Stomach (tissue), 4 donors: ENCODE measurements at regions not wholly inside any gene's neighbourhood (a gene's known extent, or its start where the extent isn't known, plus 50 kb on each side); places are given as distances from the start of the nearest gene placed in this dataset.

Experiments used
- CTCF ChIP-seq, 7 experiments: fragments of 450-650 bp in 4 of 7; fragments of 200-600 bp in 3 of 7; sonication (generic) in 3 of 7; IDR thresholded peaks; one replicate each; pipeline ENCODE4 v1.5.1; 2016 to 2019; ENCODE audit warnings: antibody characterized with exemption in 7 of 7, control low read depth in 2 of 7, mild to moderate bottlenecking in 1 of 7
- EP300 ChIP-seq: sonication (generic); formaldehyde crosslinking; IDR thresholded peaks from one replicate; pipeline ENCODE4 v1.6.1; 2017; ENCODE audit warnings: antibody characterized with exemption
- POLR2A ChIP-seq, 4 donors: fragments of 450-650 bp; IDR thresholded peaks; one replicate each; pipeline ENCODE4 v1.6.1; 2016; ENCODE audit warnings: antibody characterized with exemption in 4 of 4, control low read depth in 2 of 4, mild to moderate bottlenecking in 1 of 4, moderate library complexity in 1 of 4
- POLR2AphosphoS5 ChIP-seq, 3 donors: sonication (generic); formaldehyde crosslinking; IDR thresholded peaks; one replicate each; pipeline ENCODE4 v1.6.1; 2016; ENCODE audit warnings: antibody characterized with exemption in 3 of 3

- TF ChIP-seq CTCF (IDR thresholded peaks at IDR 0.05), result no peak
- TF ChIP-seq POLR2A (IDR thresholded peaks at IDR 0.05), result no peak
- TF ChIP-seq POLR2AphosphoS5 (IDR thresholded peaks at IDR 0.05), result no peak
- TF ChIP-seq EP300, result no peak
Measured at GRCh38 chr5:39539470-39539869, 114.7 kb upstream of the DAB2 start.
